DOHH2 (cell line): ENCODE measurements at regions not wholly inside any gene's neighbourhood (a gene's known extent, or its start where the extent isn't known, plus 50 kb on each side); places are given as distances from the start of the nearest gene placed in this dataset.

Source experiments
- H3F3A ChIP-seq: fragments of 200-600 bp; sonication (generic), shearing (Covaris generic); 2 replicates; pipeline ENCODE4 v1.6.0; 2016; ENCODE audit warnings: antibody characterized with exemption, mild to moderate bottlenecking; ENCODE audit not compliant: control insufficient read depth, insufficient read depth
- H3K27ac ChIP-seq: fragments of 200-600 bp; sonication (generic); 2 replicates; pipeline ENCODE4 v1.5.1; 2014; ENCODE audit warnings: low read depth, mild to moderate bottlenecking, low read length, moderate library complexity
- H3K27me3 ChIP-seq: fragments of 200-600 bp; sonication (generic); 2 replicates; pipeline ENCODE4 v1.6.1; 2014; ENCODE audit warnings: mild to moderate bottlenecking, low read length, mixed read lengths; ENCODE audit not compliant: control insufficient read depth
- H3K36me3 ChIP-seq: fragments of 200-600 bp; sonication (generic); 2 replicates; pipeline ENCODE4 v1.6.1; 2014; ENCODE audit warnings: mild to moderate bottlenecking, low read length, moderate library complexity, mixed read lengths; ENCODE audit not compliant: control insufficient read depth
- H3K4me1 ChIP-seq: fragments of 200-600 bp; sonication (generic); 2 replicates; pipeline ENCODE4 v1.6.1; 2014; ENCODE audit warnings: mild to moderate bottlenecking, low read length, mixed read lengths; ENCODE audit not compliant: control insufficient read depth
- H3K4me2 ChIP-seq: fragments of 200-600 bp; sonication (generic); 2 replicates; pipeline ENCODE4 v1.6.0; 2014; ENCODE audit warnings: mild to moderate bottlenecking, low read length, moderate library complexity
- H3K4me3 ChIP-seq: fragments of 200-600 bp; sonication (generic); 2 replicates; pipeline ENCODE4 v1.5.1; 2014; ENCODE audit warnings: mild to moderate bottlenecking, low read length, mixed read lengths
- H3K79me2 ChIP-seq: fragments of 200-600 bp; sonication (generic); 2 replicates; pipeline ENCODE4 v1.6.1; 2014; ENCODE audit warnings: mild to moderate bottlenecking, low read length, mixed read lengths; ENCODE audit not compliant: control insufficient read depth
- H3K9me2 ChIP-seq: fragments of 200-600 bp; sonication (generic); replicated peaks from 2 replicates; pipeline ENCODE4 v1.6.1; 2014; ENCODE audit warnings: mild to moderate bottlenecking, low read length, mixed read lengths; ENCODE audit not compliant: control insufficient read depth
- H3K9me3 ChIP-seq: fragments of 200-600 bp; sonication (generic); 2 replicates; pipeline ENCODE4 v1.6.1; 2014; ENCODE audit warnings: antibody characterized with exemption, low read length, mixed read lengths; ENCODE audit not compliant: control insufficient read depth, insufficient read depth
- H4K20me1 ChIP-seq: fragments of 200-600 bp; sonication (generic); 2 replicates; pipeline ENCODE4 v1.6.0; 2014; ENCODE audit warnings: low read depth, mild to moderate bottlenecking, antibody characterized with exemption, low read length, moderate library complexity; ENCODE audit not compliant: control insufficient read depth, insufficient read depth
- EZH2phosphoT487 ChIP-seq: fragments of 200-600 bp; sonication (generic); IDR thresholded peaks from 2 replicates; pipeline ENCODE4 v1.6.1; 2017; ENCODE audit warnings: borderline replicate concordance, mild to moderate bottlenecking, antibody characterized with exemption, low read length, moderate library complexity, mixed read lengths
- TF ChIP-seq, protein P1 (sequence below): fragments of 200-600 bp; sonication (generic); IDR thresholded peaks from one replicate; pipeline ENCODE4 v1.5.1; 2014; ENCODE audit warnings: antibody characterized with exemption, mild to moderate bottlenecking, low read depth, low read length; ENCODE audit not compliant: poor library complexity, severe bottlenecking

DNA sequence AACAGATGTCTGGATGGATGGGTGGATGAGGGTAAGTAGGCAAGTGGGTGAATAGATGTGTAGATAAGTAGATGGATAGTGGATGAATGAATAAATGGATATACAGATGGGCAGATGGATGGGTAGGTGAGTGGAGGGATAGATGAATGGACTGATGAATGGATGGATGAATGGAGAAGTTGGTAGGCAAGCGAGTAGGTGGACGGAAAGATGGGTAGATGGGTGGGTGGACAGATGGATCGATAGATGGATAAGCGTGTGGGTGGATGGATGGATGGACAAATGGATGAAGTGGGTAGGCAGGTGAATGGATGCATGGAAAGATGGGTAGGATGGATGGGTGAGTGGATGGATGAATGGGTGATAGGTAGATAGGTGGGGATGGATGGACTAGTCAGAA is 393.2 kb downstream of the SHANK2 start:
- no peak overlapping the region for H3K4me2 ChIP-seq
- no peak overlapping the region for H3K27ac ChIP-seq
- no peaks in the 10 kb centered on the region for H3K9me3 ChIP-seq
- no peaks in the 10 kb centered on the region for H3K36me3 ChIP-seq
- H3K27me3 ChIP-seq, result no peaks in the 10 kb centered on the region
- H3K4me1 ChIP-seq, result no peaks in the 10 kb centered on the region
- no peaks in the 10 kb centered on the region for H3K79me2 ChIP-seq
- H3K4me3 ChIP-seq, result no peak overlapping the region
- TF ChIP-seq, protein P1, sequence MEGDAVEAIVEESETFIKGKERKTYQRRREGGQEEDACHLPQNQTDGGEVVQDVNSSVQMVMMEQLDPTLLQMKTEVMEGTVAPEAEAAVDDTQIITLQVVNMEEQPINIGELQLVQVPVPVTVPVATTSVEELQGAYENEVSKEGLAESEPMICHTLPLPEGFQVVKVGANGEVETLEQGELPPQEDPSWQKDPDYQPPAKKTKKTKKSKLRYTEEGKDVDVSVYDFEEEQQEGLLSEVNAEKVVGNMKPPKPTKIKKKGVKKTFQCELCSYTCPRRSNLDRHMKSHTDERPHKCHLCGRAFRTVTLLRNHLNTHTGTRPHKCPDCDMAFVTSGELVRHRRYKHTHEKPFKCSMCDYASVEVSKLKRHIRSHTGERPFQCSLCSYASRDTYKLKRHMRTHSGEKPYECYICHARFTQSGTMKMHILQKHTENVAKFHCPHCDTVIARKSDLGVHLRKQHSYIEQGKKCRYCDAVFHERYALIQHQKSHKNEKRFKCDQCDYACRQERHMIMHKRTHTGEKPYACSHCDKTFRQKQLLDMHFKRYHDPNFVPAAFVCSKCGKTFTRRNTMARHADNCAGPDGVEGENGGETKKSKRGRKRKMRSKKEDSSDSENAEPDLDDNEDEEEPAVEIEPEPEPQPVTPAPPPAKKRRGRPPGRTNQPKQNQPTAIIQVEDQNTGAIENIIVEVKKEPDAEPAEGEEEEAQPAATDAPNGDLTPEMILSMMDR, result no peak
- no peak for TF ChIP-seq EZH2phosphoT487
- no peaks in the 10 kb centered on the region for H4K20me1 ChIP-seq
- no peaks in the 10 kb centered on the region for H3K9me2 ChIP-seq
- no peaks in the 10 kb centered on the region for H3F3A ChIP-seq

GRCh38 chr11:70860888-70861287 is 391.5 kb downstream of the SHANK2 start:
- Histone ChIP-seq H3K36me3 (no peaks in the 10 kb centered on the region), H3F3A (no peaks in the 10 kb centered on the region), H3K9me2 (no peaks in the 10 kb centered on the region), H3K4me2 (no peak overlapping the region), H3K9me3 (no peaks in the 10 kb centered on the region), H4K20me1 (no peaks in the 10 kb centered on the region), H3K4me1 (no peaks in the 10 kb centered on the region), H3K27ac (no peak overlapping the region), H3K4me3 (no peak overlapping the region), H3K27me3 (no peaks in the 10 kb centered on the region), H3K79me2 (no peaks in the 10 kb centered on the region)
- TF ChIP-seq, protein P1, result no peak
- TF ChIP-seq EZH2phosphoT487, result no peak

GRCh38 chr11:70861559-70861958 is 390.8 kb downstream of the SHANK2 start:
- Histone ChIP-seq H3K4me3 (no peak overlapping the region), H3K9me2 (no peaks in the 10 kb centered on the region), H3K9me3 (no peaks in the 10 kb centered on the region), H4K20me1 (no peaks in the 10 kb centered on the region), H3K27me3 (no peaks in the 10 kb centered on the region), H3K4me1 (no peaks in the 10 kb centered on the region), H3F3A (no peaks in the 10 kb centered on the region), H3K36me3 (no peaks in the 10 kb centered on the region), H3K27ac (no peak overlapping the region), H3K4me2 (no peak overlapping the region), H3K79me2 (no peaks in the 10 kb centered on the region)
- TF ChIP-seq, protein P1, result no peak
- TF ChIP-seq EZH2phosphoT487, result no peak

GRCh38 chr11:70862093-70862492 is 390.3 kb downstream of the SHANK2 start:
- Histone ChIP-seq H4K20me1 (no peaks in the 10 kb centered on the region), H3K4me2 (no peak overlapping the region), H3K27ac (no peak overlapping the region), H3K4me1 (no peaks in the 10 kb centered on the region), H3K79me2 (no peaks in the 10 kb centered on the region), H3K9me2 (no peaks in the 10 kb centered on the region), H3K27me3 (no peaks in the 10 kb centered on the region), H3K4me3 (no peak overlapping the region), H3F3A (no peaks in the 10 kb centered on the region), H3K9me3 (no peaks in the 10 kb centered on the region), H3K36me3 (no peaks in the 10 kb centered on the region)
- TF ChIP-seq, protein P1, result no peak
- TF ChIP-seq EZH2phosphoT487, result no peak
